Dermis blood vessel endothelial cell (primary cell): ENCODE measurements at regions not wholly inside any gene's neighbourhood (a gene's known extent, or its start where the extent isn't known, plus 50 kb on each side); places are given as distances from the start of the nearest gene placed in this dataset.

Source experiments
- DNase-seq: peaks from one replicate; pipeline ENCODE4 v3.0.0; 2010

DNA sequence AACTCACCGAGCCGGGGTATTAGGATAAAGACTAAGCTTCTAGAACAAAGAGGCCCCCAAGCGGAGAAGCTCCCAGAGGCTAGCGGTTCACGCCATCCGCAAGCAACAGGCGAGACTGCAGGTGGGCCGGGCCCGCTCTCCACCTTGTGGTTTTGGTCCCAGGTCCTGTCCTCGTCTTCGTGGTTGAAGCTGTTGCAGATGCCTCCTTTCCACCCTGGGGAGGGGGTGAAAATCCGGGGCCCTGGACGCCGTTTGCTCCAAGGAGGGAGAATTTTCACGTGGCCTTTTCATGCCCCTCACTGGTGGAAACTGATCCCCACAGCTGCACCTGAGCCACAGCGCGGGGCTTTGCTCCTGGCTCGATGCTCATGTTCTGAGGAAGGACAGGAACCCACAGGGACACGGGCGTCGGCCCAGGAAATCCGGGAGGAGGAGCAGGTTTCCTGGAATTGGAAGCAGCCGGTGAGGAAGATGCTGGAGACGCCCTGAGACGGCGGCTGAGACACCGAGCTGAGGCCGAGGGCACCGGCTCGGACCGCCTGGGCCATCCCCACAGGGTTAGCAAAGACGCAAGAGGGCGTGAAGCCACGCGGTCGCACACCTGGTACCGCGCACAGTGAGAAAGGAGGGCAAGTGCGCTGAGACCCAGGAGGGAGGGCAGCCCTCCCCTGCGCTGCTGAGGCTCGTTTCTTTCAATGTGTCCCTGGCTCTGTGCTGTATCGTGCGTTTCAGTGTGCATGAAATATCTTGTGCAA, 54.7 kb upstream of the SALL3 start:
- DNase-seq = no peak

DNA sequence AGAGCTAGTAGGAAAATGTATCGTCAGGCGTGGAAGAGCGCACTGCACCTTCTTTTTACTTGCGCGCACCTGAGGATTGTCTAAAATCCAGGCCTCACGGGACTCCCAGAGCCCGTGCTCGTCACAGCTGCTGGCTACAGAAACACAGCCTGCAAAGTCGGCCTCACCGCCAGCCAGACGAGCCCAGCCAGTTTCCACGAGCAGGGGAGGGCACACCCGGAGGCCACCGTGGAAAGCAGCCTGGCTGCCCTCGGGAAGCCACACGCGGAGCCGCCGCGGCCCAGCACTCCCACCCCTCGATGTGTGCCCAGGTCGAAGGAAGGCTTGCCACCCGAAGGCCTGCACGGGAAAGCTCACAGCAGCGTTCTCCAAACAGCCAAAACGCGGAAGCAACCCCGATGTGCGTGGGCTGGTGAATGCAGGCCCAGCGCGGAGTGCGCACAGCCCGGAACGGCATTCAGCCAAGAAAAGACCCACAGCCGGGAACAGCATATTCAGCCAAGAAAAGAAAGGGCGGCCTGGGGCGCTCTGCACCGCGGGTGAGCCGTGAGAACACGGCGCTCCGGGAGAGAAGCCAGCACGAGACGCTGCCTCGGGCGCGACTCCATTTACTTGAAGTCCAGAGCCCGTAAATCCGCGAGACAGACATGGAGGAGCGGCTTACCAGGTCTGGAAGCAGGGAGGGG, 53.9 kb upstream of the SALL3 start:
- no peak for DNase-seq

DNA sequence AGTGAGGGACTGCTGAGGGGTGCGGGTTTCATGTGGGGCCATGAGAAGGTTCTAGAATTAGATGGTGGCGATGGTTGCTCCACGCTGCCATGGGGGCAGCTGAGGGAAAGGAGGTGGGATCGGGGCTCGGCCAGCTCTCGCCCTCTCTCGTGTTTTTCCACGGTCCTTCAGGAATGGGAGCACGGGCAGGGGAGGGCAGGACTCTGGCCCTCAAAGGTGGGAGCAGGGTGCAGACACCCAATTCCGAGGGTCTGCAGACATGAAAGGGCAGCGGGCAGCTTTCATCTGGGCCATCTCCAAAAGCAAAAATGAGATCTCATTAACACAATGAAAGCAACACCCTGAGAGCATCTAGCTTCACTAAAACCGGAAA, 53.4 kb upstream of the SALL3 start:
- DNase-seq = no peak

DNA sequence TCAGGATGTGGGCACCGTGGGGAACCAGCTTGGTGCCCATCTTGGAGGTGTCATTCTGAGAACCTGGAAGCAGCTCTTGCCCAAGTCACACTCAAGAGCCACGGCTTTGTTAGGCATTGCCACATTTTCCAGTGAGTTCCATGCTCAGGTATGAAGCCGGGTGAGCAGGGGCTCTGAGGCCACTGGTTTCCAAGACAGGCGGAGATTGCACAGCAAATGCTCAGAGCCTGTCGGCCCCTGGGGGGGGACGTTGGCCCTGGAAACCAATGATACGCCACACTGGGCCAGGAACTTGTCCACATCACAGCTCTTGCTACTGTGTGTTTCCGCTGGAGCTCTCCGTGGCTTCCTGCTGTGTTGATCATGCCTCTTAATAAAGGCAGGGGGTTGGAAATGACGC, 52.5 kb upstream of the SALL3 start:
- no peak for DNase-seq

DNA sequence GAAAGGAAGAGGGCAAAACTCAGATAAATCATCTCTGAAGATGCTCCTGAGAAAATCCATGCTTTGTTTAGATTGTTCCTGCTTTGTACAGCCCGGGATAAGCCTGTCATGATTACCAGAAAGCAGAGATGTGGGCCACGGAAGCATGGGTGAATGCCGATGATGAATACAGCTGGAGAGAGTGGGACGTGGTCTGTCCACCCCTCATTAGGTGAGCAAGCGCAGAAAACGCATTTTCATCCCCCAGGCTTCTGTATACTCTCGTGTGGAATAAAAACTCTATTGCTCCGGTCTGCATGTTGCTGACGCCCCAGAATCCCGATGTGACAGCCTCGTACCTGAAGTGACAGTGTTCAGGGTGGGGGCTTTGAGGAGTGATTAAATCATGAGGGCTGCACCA, 52.0 kb upstream of the SALL3 start:
- no peak for DNase-seq

DNA sequence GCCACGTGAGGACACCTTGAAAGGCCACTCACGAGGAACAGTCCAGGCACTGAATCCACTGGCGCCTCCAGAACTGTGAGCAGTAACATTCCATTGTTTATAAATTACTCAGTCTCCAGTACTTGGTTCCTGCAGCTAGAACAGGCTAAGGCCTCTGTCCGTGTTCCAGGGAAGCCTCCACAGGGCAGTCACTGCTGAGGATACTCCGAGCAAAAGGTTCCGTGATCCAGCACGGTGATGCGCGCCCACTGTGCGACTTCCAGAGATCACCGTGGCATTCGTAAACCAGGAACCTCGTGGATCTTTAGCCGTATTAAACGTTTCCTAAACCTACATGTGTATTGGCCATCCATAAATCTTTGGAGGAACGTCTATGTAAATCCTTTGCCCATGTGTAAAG, 51.5 kb upstream of the SALL3 start:
- no peak for DNase-seq

DNA sequence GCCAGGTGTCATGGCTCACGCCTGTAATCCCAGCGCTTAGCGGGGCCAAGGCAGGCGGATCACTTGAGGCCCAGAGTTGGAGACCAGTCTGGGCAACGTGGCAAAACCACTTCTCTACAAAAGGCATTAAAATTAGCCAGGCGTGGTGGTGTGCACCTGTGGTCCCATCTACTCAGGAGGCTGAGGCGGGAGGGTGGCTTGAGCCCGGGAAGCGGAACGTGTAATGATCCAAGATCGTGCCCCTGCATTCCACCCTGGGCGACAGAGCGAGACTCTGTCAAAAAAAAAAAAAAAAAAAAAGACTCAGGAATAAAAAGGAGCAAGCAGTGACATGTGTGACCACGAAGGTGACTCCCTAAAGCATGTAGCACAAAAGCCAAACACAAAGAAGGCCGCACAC, 50.1 kb upstream of the SALL3 start:
- no peak for DNase-seq
